Prostate gland (tissue), 2 donors: ENCODE measurements at regions not wholly inside any gene's neighbourhood (a gene's known extent, or its start where the extent isn't known, plus 50 kb on each side); places are given as distances from the start of the nearest gene placed in this dataset.
"Not testable (repeated sequence)": the region's sequence is repeated elsewhere in the genome, so short reads cannot be mapped to it uniquely, and the experiment has no call there.

Experiments used
- DNase-seq: peaks from one replicate; pipeline ENCODE4 v3.0.0-alpha.2; 2019; ENCODE audit warnings: low spot score
- H3K27ac ChIP-seq, 2 donors: fragments of 200-600 bp; sonication (generic); 2 replicates each; pipeline ENCODE4 v1.5.1; 2017 to 2019
- H3K27me3 ChIP-seq: fragments of 200-600 bp; sonication (generic); replicated peaks from 2 replicates; pipeline ENCODE4 v1.5.1; 2019; ENCODE audit not compliant: insufficient read depth
- H3K36me3 ChIP-seq, 2 donors: fragments of 200-600 bp; sonication (generic); 1 replicate in 1 of 2; 2 replicates in 1 of 2; pipeline versions ENCODE4 v1.5.1 to v1.8.1; 2017 to 2019
- H3K4me1 ChIP-seq: fragments of 200-600 bp; sonication (generic); replicated peaks from 2 replicates; pipeline ENCODE4 v1.5.1; 2019
- H3K4me3 ChIP-seq, 2 donors: fragments of 200-600 bp; sonication (generic); 2 replicates each; pipeline ENCODE4 v1.5.1; 2017 to 2019
- H3K9me3 ChIP-seq: fragments of 200-600 bp; sonication (generic); 2 replicates; pipeline ENCODE4 v1.5.1; 2017
- POLR2A ChIP-seq: fragments of 450-650 bp; IDR thresholded peaks from one replicate; pipeline ENCODE4 v1.6.1; 2016; ENCODE audit warnings: antibody characterized with exemption, mild to moderate bottlenecking
- POLR2AphosphoS5 ChIP-seq: sonication (generic); formaldehyde crosslinking; IDR thresholded peaks from one replicate; pipeline ENCODE4 v1.6.1; 2017; ENCODE audit warnings: antibody characterized with exemption
- WGBS: methylation state at CpG from one replicate; pipeline ENCODE4 v1.1.5; 2018; 5-methylcytosine and 5-hydroxymethylcytosine counted together
- intact Hi-C: fragments of 100-400 bp; cut with DNase I; formaldehyde crosslinking; loops from one replicate; pipeline ENCODE4 v1.14.2; 2022
- TF ChIP-seq, protein P1 (sequence below), 4 experiments: fragments of 200-600 bp in 2 of 4; fragments of 450-650 bp in 2 of 4; sonication (generic) in 2 of 4; IDR thresholded peaks; 1 replicate in 3 of 4; 2 replicates in 1 of 4; pipeline ENCODE4 v1.5.1; 2016 to 2019; ENCODE audit warnings: antibody characterized with exemption in 4 of 4, mild to moderate bottlenecking in 2 of 4, moderate library complexity in 2 of 4

DNA sequence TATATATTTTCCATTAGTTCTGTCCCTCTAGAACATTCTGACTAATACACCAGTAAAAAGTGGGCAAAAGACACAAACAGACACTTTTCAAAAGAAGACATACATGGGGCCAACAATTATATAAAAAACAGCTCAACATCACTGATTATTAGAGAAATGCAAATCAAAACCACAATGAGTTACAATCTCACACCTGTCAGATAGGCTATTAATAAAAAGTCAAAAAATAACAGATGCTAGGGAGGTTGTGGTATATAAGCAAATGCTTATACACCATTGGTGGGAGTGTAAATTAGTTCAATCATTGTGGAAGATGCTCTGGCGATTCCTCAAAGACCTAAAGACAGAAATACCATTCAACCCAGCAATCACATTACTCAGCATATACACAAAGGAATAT lies 1707.8 kb downstream of the GRIK2 start:
- Histone ChIP-seq H3K27ac (no peak overlapping the region), H3K9me3 (no peaks in the 10 kb centered on the region), H3K4me1 (no peaks in the 10 kb centered on the region), H3K4me3 (no peak overlapping the region), H3K36me3 (no peaks in the 10 kb centered on the region), H3K27me3 (no peaks in the 10 kb centered on the region)
- no peak for DNase-seq
- WGBS = 97% methylated on average over 1 of the region's 1 CpG
- TF ChIP-seq, protein P1, sequence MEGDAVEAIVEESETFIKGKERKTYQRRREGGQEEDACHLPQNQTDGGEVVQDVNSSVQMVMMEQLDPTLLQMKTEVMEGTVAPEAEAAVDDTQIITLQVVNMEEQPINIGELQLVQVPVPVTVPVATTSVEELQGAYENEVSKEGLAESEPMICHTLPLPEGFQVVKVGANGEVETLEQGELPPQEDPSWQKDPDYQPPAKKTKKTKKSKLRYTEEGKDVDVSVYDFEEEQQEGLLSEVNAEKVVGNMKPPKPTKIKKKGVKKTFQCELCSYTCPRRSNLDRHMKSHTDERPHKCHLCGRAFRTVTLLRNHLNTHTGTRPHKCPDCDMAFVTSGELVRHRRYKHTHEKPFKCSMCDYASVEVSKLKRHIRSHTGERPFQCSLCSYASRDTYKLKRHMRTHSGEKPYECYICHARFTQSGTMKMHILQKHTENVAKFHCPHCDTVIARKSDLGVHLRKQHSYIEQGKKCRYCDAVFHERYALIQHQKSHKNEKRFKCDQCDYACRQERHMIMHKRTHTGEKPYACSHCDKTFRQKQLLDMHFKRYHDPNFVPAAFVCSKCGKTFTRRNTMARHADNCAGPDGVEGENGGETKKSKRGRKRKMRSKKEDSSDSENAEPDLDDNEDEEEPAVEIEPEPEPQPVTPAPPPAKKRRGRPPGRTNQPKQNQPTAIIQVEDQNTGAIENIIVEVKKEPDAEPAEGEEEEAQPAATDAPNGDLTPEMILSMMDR (IDR thresholded peaks at IDR 0.05) = no peak
- TF ChIP-seq POLR2AphosphoS5 (no peak), POLR2A (no peak)
- intact Hi-C loops = no loop called here

DNA sequence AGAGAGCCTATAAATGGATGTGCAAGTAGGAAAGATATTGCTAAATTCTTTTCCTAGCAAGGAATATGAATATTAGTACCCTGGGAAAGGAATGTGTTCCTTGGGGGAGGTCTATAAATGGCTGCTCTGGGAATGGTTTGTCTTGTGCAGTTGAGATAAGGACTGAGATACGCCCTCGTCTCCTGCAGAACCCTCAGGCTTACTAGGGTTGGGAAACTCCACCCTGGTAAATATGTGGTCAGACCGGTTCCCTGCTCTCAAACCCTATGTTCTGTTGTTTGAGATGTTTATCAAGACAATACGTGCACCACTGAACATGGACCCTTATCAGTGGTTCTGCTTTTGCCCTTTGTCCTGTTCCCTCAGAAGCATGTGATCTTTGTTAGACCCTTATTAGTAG lies 1698.9 kb downstream of the GRIK2 start:
- H3K4me1 ChIP-seq, intact Hi-C loops: not testable (repeated sequence)
- WGBS = 60% methylated on average over 4 of the region's 4 CpGs

DNA sequence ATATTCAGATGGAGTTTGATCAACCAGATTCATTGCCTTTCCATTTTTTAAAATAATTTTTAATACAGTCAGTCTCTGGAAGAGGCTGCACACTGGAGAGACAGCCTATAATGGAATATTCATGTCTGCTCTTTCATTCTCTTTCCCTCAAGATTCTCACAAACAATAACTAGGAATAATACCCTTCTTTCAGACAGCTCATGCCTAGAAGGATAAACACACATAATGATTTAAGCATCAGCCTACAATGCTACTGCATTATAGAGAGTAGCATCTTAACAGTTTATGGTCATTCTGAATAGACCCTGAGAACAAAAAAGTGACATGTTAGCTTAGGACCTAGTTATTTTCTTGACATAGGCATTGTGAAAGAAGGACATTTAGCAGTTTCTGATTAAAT lies 1692.3 kb downstream of the GRIK2 start:
- intact Hi-C loops = no loop called here
- H3K27ac ChIP-seq = no peak overlapping the region
- no peaks in the 10 kb centered on the region for H3K9me3 ChIP-seq
- no peaks in the 10 kb centered on the region for H3K4me1 ChIP-seq
- no peaks in the 10 kb centered on the region for H3K27me3 ChIP-seq
- no peaks in the 10 kb centered on the region for H3K36me3 ChIP-seq
- no peak for DNase-seq
- no peak overlapping the region for H3K4me3 ChIP-seq
- TF ChIP-seq POLR2AphosphoS5 = no peak
- TF ChIP-seq POLR2A = no peak
- TF ChIP-seq, protein P1 (IDR thresholded peaks at IDR 0.05) = no peak

More for the DNA sequence above, 1698.9 kb downstream of the GRIK2 start:
- not testable (repeated sequence) for DNase-seq, H3K9me3 ChIP-seq, H3K4me3 ChIP-seq, H3K36me3 ChIP-seq, H3K27me3 ChIP-seq, H3K27ac ChIP-seq

DNA sequence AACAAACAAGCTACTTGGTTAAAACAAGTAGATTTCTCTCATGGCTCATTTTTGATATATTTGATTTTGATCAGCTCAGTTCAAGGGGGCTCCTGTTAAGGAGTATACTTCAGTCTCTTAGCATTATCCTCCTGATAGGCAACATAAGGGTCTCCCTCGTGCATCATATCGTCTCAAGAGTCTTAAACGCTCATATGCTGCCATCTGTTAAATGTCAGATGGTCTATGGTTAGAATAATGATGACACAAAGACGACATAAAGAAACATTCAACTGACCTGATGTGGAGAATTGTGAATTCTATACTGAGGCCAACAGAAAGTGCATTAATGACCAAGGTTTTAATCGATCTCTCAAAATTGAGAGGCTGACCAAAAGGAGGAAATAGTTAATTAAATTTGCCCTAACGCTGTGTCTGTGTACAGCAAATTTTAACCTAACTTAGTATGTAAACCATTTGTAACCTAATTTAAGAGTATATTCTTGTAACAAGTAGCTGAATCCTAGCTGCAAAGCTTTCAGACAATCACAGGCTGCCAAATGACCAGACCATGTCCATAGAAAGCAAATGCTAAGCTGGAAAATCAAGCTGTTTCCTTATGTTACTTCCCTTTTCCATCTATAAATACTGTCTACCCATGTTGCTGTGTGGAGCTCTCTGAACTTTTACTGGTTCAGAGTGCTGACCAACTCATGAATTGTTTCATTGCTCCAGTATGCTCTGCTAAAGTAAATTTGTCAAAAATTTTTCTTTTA lies 1688.5 kb downstream of the GRIK2 start:
- TF ChIP-seq POLR2AphosphoS5 (no peak), POLR2A (no peak)
- TF ChIP-seq, protein P1 (IDR thresholded peaks at IDR 0.05) = no peak
- intact Hi-C loops = no loop called here
- WGBS = 82% methylated on average over 6 of the region's 6 CpGs

DNA sequence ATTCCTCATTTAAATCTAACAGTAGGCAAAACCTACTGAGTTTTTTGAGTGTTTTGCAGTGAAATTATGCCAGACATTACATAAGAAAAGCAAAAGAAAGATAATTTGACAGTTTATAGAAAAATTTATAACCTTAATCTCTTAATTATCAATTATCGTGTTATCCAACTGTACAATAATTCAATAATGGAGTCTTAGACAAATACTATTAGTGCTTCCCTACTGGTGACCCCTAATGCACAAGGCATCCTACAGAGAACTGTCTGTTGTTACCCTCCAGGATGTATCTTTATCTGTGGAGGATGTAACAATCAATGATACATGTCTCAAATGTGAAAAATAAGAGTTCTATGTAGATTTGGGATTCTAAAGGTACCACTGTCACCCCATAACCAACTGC lies 1687.6 kb downstream of the GRIK2 start:
- intact Hi-C loops = no loop called here
- Histone ChIP-seq H3K4me1 (no peaks in the 10 kb centered on the region), H3K36me3 (no peaks in the 10 kb centered on the region), H3K4me3 (no peak overlapping the region), H3K27me3 (no peaks in the 10 kb centered on the region), H3K9me3 (no peaks in the 10 kb centered on the region), H3K27ac (no peak overlapping the region)
- 94% methylated on average over 1 of the region's 1 CpG for WGBS
- DNase-seq = no peak
- no peak for TF ChIP-seq POLR2AphosphoS5
- TF ChIP-seq POLR2A = no peak
- TF ChIP-seq, protein P1 (IDR thresholded peaks at IDR 0.05) = no peak

More for the DNA sequence above, 1688.5 kb downstream of the GRIK2 start:
- no peaks in the 10 kb centered on the region for H3K4me1 ChIP-seq
- no peaks in the 10 kb centered on the region for H3K9me3 ChIP-seq
- H3K27me3 ChIP-seq = no peaks in the 10 kb centered on the region
- DNase-seq = no peak
- no peak overlapping the region for H3K4me3 ChIP-seq
- H3K27ac ChIP-seq = no peak overlapping the region
- H3K36me3 ChIP-seq = no peaks in the 10 kb centered on the region
